Esophagus muscularis mucosa (tissue), 4 donors: ENCODE measurements at regions not wholly inside any gene's neighbourhood (a gene's known extent, or its start where the extent isn't known, plus 50 kb on each side); places are given as distances from the start of the nearest gene placed in this dataset.

Experiments used
- DNase-seq: peaks from one replicate; pipeline ENCODE4 v3.0.0-alpha.2; 2017; ENCODE audit errors: extremely low spot score
- H3K27ac ChIP-seq, 4 donors: fragments of 200-600 bp; sonication (generic); replicated peaks in 1 of 4; 1 replicate in 3 of 4; 2 replicates in 1 of 4; pipeline ENCODE4 v1.5.1; 2016 to 2019; ENCODE audit warnings: mild to moderate bottlenecking in 1 of 4
- H3K27me3 ChIP-seq, 4 donors: fragments of 200-600 bp; sonication (generic); one replicate each; pipeline versions ENCODE4 v1.5.1 to v1.6.0; 2016 to 2019
- H3K36me3 ChIP-seq, 4 donors: fragments of 200-600 bp; sonication (generic); one replicate each; pipeline ENCODE4 v1.5.1; 2016 to 2019
- H3K4me1 ChIP-seq, 4 donors: fragments of 200-600 bp; sonication (generic); one replicate each; pipeline ENCODE4 v1.5.1; 2016 to 2019
- H3K4me3 ChIP-seq, 4 donors: fragments of 200-600 bp; sonication (generic); 1 replicate in 2 of 4; 2 replicates in 2 of 4; pipeline ENCODE4 v1.5.1; 2016 to 2019; ENCODE audit warnings: mild to moderate bottlenecking in 4 of 4, moderate library complexity in 1 of 4
- H3K9me3 ChIP-seq, 4 donors: fragments of 200-600 bp; sonication (generic); 1 replicate in 3 of 4; 2 replicates in 1 of 4; pipeline ENCODE4 v1.5.1; 2016 to 2019
- CTCF ChIP-seq, 3 experiments: fragments of 200-600 bp in 2 of 3; fragments of 450-650 bp in 1 of 3; sonication (generic) in 2 of 3; IDR thresholded peaks; one replicate each; pipeline ENCODE4 v1.5.1; 2017 to 2019; ENCODE audit warnings: antibody characterized with exemption in 3 of 3, mild to moderate bottlenecking in 2 of 3, moderate library complexity in 1 of 3
- EP300 ChIP-seq: sonication (generic); formaldehyde crosslinking; IDR thresholded peaks from one replicate; pipeline ENCODE4 v1.6.1; 2017; ENCODE audit warnings: antibody characterized with exemption
- POLR2A ChIP-seq: fragments of 450-650 bp; IDR thresholded peaks from one replicate; pipeline ENCODE4 v1.6.1; 2017; ENCODE audit warnings: antibody characterized with exemption, moderate library complexity, mild to moderate bottlenecking, low read depth
- POLR2AphosphoS5 ChIP-seq, 2 donors: sonication (generic); formaldehyde crosslinking; IDR thresholded peaks; one replicate each; pipeline ENCODE4 v1.6.1; 2017; ENCODE audit warnings: antibody characterized with exemption in 2 of 2
- WGBS: methylation state at CpG from one replicate; pipeline ENCODE4 v1.1.5; 2018; 5-methylcytosine and 5-hydroxymethylcytosine counted together
- intact Hi-C: fragments of 100-400 bp; cut with DNase I; formaldehyde crosslinking; loops from one replicate; pipeline ENCODE4 v1.15.1; 2023

GRCh38 chr2:58968885-58969284 is 727.8 kb upstream of the FANCL start:
- WGBS = 92% methylated on average over 2 of the region's 2 CpGs
- no peaks in the 10 kb centered on the region for H3K36me3 ChIP-seq
- intact Hi-C loops = no loop called here
- no peaks in the 10 kb centered on the region for H3K27me3 ChIP-seq
- H3K4me1 ChIP-seq = no peaks in the 10 kb centered on the region
- no peaks in the 10 kb centered on the region for H3K9me3 ChIP-seq
- no peak for DNase-seq
- H3K4me3 ChIP-seq = no peak overlapping the region
- no peak for TF ChIP-seq POLR2AphosphoS5 (IDR thresholded peaks at IDR 0.05)
- no peak for TF ChIP-seq CTCF (IDR thresholded peaks at IDR 0.05)
- TF ChIP-seq EP300 = no peak
- TF ChIP-seq POLR2A = no peak
- H3K27ac ChIP-seq = no peak overlapping the region

- no peak overlapping the region for H3K27ac ChIP-seq
- H3K4me3 ChIP-seq = no peak overlapping the region
- WGBS = 56% methylated on average over 5 of the region's 5 CpGs
- H3K4me1 ChIP-seq = no peaks in the 10 kb centered on the region
- H3K9me3 ChIP-seq = no peaks in the 10 kb centered on the region
- no peaks in the 10 kb centered on the region for H3K27me3 ChIP-seq
- no peak for DNase-seq
- intact Hi-C loops = no loop called here
- no peaks in the 10 kb centered on the region for H3K36me3 ChIP-seq
- TF ChIP-seq POLR2AphosphoS5 (IDR thresholded peaks at IDR 0.05) (no peak), CTCF (IDR thresholded peaks at IDR 0.05) (no peak), POLR2A (no peak), EP300 (no peak)
These were observed 726.6 kb upstream of the FANCL start for GRCh38 chr2:58967736-58968135.

- Histone ChIP-seq H3K9me3 (no peaks in the 10 kb centered on the region), H3K4me3 (no peak overlapping the region), H3K27ac (no peak overlapping the region), H3K36me3 (no peaks in the 10 kb centered on the region), H3K27me3 (no peaks in the 10 kb centered on the region), H3K4me1 (no peaks in the 10 kb centered on the region)
- no peak for DNase-seq
- intact Hi-C loops = no loop called here
- WGBS = 66% methylated on average over 2 of the region's 2 CpGs
- TF ChIP-seq POLR2A (no peak), CTCF (IDR thresholded peaks at IDR 0.05) (no peak), EP300 (no peak), POLR2AphosphoS5 (IDR thresholded peaks at IDR 0.05) (no peak)
These were observed 724.5 kb upstream of the FANCL start for GRCh38 chr2:58965602-58966001.

- Histone ChIP-seq H3K36me3 (no peaks in the 10 kb centered on the region), H3K4me1 (peaks cover 0 to 6% (median 5%) of the 10 kb centered on the region in 4 donors), H3K4me3 (no peak overlapping the region), H3K9me3 (no peaks in the 10 kb centered on the region), H3K27me3 (no peaks in the 10 kb centered on the region), H3K27ac (no peak overlapping the region)
- DNase-seq = no peak
- intact Hi-C loops = no loop called here
- WGBS = 83% methylated on average over 8 of the region's 8 CpGs
- TF ChIP-seq EP300 = no peak
- TF ChIP-seq POLR2A = no peak
- TF ChIP-seq POLR2AphosphoS5 (IDR thresholded peaks at IDR 0.05) = no peak
- TF ChIP-seq CTCF (IDR thresholded peaks at IDR 0.05) = no peak
These were observed 718.9 kb upstream of the FANCL start for GRCh38 chr2:58959996-58960395.

- no peaks in the 10 kb centered on the region for H3K36me3 ChIP-seq
- H3K4me1 ChIP-seq = peaks cover 0 to 6% (median 5%) of the 10 kb centered on the region in 4 donors
- H3K9me3 ChIP-seq = no peaks in the 10 kb centered on the region
- DNase-seq = no peak
- TF ChIP-seq POLR2AphosphoS5 (IDR thresholded peaks at IDR 0.05) = no peak
- no peak for TF ChIP-seq EP300
- TF ChIP-seq POLR2A = no peak
- no peak for TF ChIP-seq CTCF (IDR thresholded peaks at IDR 0.05)
- intact Hi-C loops = no loop called here
- H3K27me3 ChIP-seq = no peaks in the 10 kb centered on the region
- no peak overlapping the region for H3K4me3 ChIP-seq
- no peak overlapping the region for H3K27ac ChIP-seq
- 46% methylated on average over 4 of the region's 4 CpGs for WGBS
These were observed 716.2 kb upstream of the FANCL start for GRCh38 chr2:58957188-58957840.
